ENCODE measurements at regions not wholly inside any gene's neighbourhood (a gene's known extent, or its start where the extent isn't known, plus 50 kb on each side); places are given as distances from the start of the nearest gene placed in this dataset.

DNA sequence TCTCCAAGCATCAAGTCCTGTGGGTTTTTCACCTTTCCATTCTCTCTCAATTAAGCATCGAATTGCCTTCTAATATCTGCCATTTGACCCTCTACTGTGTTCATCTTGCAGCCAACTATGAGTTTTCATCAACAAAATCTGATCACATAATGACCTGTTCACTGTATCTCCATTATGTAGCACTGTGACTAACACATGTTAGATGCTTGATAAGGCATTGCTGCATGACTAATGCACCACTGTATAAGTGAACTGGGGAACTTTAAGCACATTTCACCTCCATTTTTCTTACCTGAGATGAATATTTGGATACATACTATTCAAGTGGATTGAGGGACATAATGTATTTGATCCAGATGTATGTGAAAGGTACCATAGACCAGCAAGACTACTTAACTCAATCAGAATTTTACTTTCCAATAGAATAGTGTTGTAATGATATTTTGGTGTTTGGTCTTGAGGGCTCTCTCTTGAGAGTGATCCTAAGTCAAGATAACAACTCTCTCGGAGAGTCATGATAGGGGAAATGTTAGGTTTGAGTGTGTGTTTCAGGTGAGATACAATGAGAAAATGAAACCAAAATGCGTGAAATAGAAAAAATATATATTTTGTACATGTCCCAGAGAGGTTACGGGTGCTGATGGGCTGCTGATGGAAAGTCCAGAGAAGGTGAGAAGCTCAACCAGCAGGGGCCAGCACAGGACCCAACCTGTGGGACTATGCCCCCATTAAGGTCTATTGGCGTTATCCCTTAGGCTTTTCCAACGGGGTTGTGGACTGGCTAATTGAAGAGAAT, 60.2 kb upstream of the HS3ST1 start:
- Histone ChIP-seq H3K4me3 (ENCODE audit: low read length) (no peak overlapping the region), H3K79me2 (replicated peaks; ENCODE audit: insufficient read depth, low read length) (no peaks in the 10 kb centered on the region), H3K36me3 (ENCODE audit: insufficient read depth, low read length) (no peaks in the 10 kb centered on the region), H3K4me2 (ENCODE audit: low read length) (no peak overlapping the region), H3K9ac (ENCODE audit: low read length) (no peak overlapping the region), H4K20me1 (ENCODE audit: insufficient read depth) (no peaks in the 10 kb centered on the region), H3K27ac (ENCODE audit: low read length) (no peak overlapping the region), H3K9me2 (ENCODE audit: insufficient read depth, low read length) (no peaks in the 10 kb centered on the region), H3F3A (ENCODE audit: insufficient read depth, low read length, poor library complexity, severe bottlenecking) (no peaks in the 10 kb centered on the region), H3K9me3 (ENCODE audit: low read length) (no peaks in the 10 kb centered on the region), H3K27me3 (ENCODE audit: insufficient read depth, low read depth, low read length) (no peaks in the 10 kb centered on the region), H2AFZ (ENCODE audit: low read depth, low read length) (no peak overlapping the region)
- no peak for TF ChIP-seq EZH2 (IDR thresholded peaks at IDR 0.05; ENCODE audit: borderline replicate concordance, insufficient read depth, low read length, poor library complexity, severe bottlenecking)
- TF ChIP-seq, protein P1, sequence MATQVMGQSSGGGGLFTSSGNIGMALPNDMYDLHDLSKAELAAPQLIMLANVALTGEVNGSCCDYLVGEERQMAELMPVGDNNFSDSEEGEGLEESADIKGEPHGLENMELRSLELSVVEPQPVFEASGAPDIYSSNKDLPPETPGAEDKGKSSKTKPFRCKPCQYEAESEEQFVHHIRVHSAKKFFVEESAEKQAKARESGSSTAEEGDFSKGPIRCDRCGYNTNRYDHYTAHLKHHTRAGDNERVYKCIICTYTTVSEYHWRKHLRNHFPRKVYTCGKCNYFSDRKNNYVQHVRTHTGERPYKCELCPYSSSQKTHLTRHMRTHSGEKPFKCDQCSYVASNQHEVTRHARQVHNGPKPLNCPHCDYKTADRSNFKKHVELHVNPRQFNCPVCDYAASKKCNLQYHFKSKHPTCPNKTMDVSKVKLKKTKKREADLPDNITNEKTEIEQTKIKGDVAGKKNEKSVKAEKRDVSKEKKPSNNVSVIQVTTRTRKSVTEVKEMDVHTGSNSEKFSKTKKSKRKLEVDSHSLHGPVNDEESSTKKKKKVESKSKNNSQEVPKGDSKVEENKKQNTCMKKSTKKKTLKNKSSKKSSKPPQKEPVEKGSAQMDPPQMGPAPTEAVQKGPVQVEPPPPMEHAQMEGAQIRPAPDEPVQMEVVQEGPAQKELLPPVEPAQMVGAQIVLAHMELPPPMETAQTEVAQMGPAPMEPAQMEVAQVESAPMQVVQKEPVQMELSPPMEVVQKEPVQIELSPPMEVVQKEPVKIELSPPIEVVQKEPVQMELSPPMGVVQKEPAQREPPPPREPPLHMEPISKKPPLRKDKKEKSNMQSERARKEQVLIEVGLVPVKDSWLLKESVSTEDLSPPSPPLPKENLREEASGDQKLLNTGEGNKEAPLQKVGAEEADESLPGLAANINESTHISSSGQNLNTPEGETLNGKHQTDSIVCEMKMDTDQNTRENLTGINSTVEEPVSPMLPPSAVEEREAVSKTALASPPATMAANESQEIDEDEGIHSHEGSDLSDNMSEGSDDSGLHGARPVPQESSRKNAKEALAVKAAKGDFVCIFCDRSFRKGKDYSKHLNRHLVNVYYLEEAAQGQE (IDR thresholded peaks at IDR 0.05; ENCODE audit: borderline replicate concordance): no peak
- TF ChIP-seq MXI1 (conservative IDR thresholded peaks at IDR 0.05; ENCODE audit: poor library complexity, severe bottlenecking): no peak
- no peak for TF ChIP-seq EP300 (conservative IDR thresholded peaks at IDR 0.05; ENCODE audit: poor library complexity, severe bottlenecking)
- TF ChIP-seq TAF1 (IDR thresholded peaks at IDR 0.05; ENCODE audit: low read depth): no peak
- no peak for TF ChIP-seq RAD21 (conservative IDR thresholded peaks at IDR 0.05)
- no peak for TF ChIP-seq POLR2AphosphoS5 (IDR thresholded peaks at IDR 0.05)
- TF ChIP-seq SMC3 (conservative IDR thresholded peaks at IDR 0.05; ENCODE audit: poor library complexity): no peak
- TF ChIP-seq, protein P2, sequence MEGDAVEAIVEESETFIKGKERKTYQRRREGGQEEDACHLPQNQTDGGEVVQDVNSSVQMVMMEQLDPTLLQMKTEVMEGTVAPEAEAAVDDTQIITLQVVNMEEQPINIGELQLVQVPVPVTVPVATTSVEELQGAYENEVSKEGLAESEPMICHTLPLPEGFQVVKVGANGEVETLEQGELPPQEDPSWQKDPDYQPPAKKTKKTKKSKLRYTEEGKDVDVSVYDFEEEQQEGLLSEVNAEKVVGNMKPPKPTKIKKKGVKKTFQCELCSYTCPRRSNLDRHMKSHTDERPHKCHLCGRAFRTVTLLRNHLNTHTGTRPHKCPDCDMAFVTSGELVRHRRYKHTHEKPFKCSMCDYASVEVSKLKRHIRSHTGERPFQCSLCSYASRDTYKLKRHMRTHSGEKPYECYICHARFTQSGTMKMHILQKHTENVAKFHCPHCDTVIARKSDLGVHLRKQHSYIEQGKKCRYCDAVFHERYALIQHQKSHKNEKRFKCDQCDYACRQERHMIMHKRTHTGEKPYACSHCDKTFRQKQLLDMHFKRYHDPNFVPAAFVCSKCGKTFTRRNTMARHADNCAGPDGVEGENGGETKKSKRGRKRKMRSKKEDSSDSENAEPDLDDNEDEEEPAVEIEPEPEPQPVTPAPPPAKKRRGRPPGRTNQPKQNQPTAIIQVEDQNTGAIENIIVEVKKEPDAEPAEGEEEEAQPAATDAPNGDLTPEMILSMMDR (IDR thresholded peaks at IDR 0.05; ENCODE audit: poor library complexity, severe bottlenecking): no peak

DNA sequence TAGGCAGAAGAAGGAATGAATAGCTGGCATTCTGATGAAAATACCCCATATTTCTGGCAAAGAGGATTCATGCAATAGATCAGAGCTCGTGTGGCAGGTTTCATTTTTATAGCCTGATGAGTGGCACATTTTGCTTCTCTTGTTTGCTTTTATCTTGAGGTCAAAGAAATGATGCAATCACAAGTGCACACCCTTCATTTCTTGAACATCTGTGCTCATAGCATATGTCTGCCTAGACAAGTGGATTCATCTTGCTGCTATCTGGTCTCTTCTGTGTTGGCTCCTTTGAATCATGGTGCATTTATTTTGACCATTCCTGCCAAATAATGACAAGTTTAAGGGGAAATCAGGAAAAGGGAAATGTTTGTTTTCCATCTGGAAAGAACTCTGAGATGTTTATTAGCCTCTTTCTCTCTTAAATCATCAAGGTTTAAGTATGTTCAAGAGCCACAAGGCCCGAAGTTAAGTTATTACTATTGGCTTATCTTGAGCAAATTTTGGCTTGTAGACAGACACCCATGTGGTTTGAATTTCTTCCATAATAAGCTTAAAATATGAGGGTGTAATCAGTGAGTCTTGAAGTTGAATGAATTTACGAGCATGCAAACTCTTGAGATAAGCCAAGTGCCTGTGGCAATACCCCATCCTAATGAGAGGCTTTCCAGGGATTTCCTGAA, 59.3 kb upstream of the HS3ST1 start:
- H3K9ac ChIP-seq (ENCODE audit: low read length): no peak overlapping the region
- H3F3A ChIP-seq (ENCODE audit: insufficient read depth, low read length, poor library complexity, severe bottlenecking): no peaks in the 10 kb centered on the region
- TF ChIP-seq SMC3 (conservative IDR thresholded peaks at IDR 0.05; ENCODE audit: poor library complexity): no peak
- TF ChIP-seq, protein P1 (IDR thresholded peaks at IDR 0.05; ENCODE audit: borderline replicate concordance): no peak
- no peak for TF ChIP-seq TAF1 (IDR thresholded peaks at IDR 0.05; ENCODE audit: low read depth)
- TF ChIP-seq RAD21 (conservative IDR thresholded peaks at IDR 0.05): no peak
- TF ChIP-seq, protein P2 (IDR thresholded peaks at IDR 0.05; ENCODE audit: poor library complexity, severe bottlenecking): no peak
- TF ChIP-seq EZH2 (IDR thresholded peaks at IDR 0.05; ENCODE audit: borderline replicate concordance, insufficient read depth, low read length, poor library complexity, severe bottlenecking): no peak
- no peak for TF ChIP-seq EP300 (conservative IDR thresholded peaks at IDR 0.05; ENCODE audit: poor library complexity, severe bottlenecking)
- no peak for TF ChIP-seq POLR2AphosphoS5 (IDR thresholded peaks at IDR 0.05)
- TF ChIP-seq MXI1 (conservative IDR thresholded peaks at IDR 0.05; ENCODE audit: poor library complexity, severe bottlenecking): no peak
- H3K9me3 ChIP-seq (ENCODE audit: low read length): no peaks in the 10 kb centered on the region
- no peaks in the 10 kb centered on the region for H3K79me2 ChIP-seq (replicated peaks; ENCODE audit: insufficient read depth, low read length)
- no peaks in the 10 kb centered on the region for H4K20me1 ChIP-seq (ENCODE audit: insufficient read depth)
- H3K9me2 ChIP-seq (ENCODE audit: insufficient read depth, low read length): no peaks in the 10 kb centered on the region
- no peak overlapping the region for H3K4me3 ChIP-seq (ENCODE audit: low read length)
- H3K36me3 ChIP-seq (ENCODE audit: insufficient read depth, low read length): no peaks in the 10 kb centered on the region
- H3K27ac ChIP-seq (ENCODE audit: low read length): no peak overlapping the region
- no peak overlapping the region for H2AFZ ChIP-seq (ENCODE audit: low read depth, low read length)
- no peaks in the 10 kb centered on the region for H3K27me3 ChIP-seq (ENCODE audit: insufficient read depth, low read depth, low read length)
- H3K4me2 ChIP-seq (ENCODE audit: low read length): no peak overlapping the region
